ENCODE measurements at regions not wholly inside any gene's neighbourhood (a gene's known extent, or its start where the extent isn't known, plus 50 kb on each side); places are given as distances from the start of the nearest gene placed in this dataset.

DNA sequence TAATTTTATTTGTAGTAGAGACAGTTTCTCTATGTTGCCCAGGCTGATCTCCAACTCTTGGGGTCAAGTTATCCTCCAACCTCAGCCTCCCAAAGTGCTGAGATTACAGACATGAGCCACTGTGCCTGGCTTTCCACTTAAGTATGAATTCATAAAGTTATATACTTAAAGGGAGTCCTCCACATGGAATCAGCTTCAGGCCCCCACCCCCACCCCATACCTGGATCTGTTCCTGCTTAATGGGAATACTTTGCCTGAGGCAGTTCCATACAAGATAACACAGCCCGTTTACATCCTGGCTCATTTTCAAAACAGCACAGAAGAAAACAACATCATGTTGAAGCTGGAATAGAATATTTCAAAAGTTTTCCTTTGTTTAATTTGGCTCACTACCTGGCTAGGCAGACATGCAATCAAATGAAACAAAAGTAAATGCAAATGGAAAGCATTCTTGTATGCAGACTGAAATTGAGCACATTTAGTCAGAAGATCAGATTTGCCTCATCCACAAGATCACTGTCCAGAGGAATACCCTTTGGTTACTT, 82.4 kb downstream of the FAT3 start:
- TF ChIP-seq EP300 (IDR thresholded peaks at IDR 0.05; ENCODE audit: borderline replicate concordance in 1 of 2, low read depth in 1 of 2, low read length in 1 of 2) (no peak), CTCF (IDR thresholded peaks at IDR 0.05) (no peak), PBX3 (IDR thresholded peaks at IDR 0.05) (no peak)

Measured in SK-N-SH (cell line).